Body of pancreas (tissue), 4 donors: ENCODE measurements at regions not wholly inside any gene's neighbourhood (a gene's known extent, or its start where the extent isn't known, plus 50 kb on each side); places are given as distances from the start of the nearest gene placed in this dataset.

Experiments
- ATAC-seq: fragments of 150-250 bp; one replicate; pipeline ENCODE4 v1.9.1; 2016
- DNase-seq, 4 donors: peaks; one replicate each; pipeline ENCODE4 v3.0.0-alpha.2; 2019
- H3K27ac ChIP-seq, 4 donors: fragments of 200-600 bp; sonication (generic); 1 replicate in 3 of 4; 2 replicates in 1 of 4; pipeline versions ENCODE4 v1.5.1 to v1.6.1; 2016 to 2019; ENCODE audit warnings: mild to moderate bottlenecking in 1 of 4, mixed read lengths in 1 of 4, moderate library complexity in 1 of 4
- H3K27me3 ChIP-seq, 2 donors: fragments of 200-600 bp; sonication (generic); one replicate each; pipeline ENCODE4 v1.6.0; 2016; ENCODE audit warnings: mild to moderate bottlenecking in 1 of 2
- H3K36me3 ChIP-seq, 2 donors: fragments of 200-600 bp; sonication (generic); replicated peaks in 1 of 2; 2 replicates each; pipeline ENCODE4 v1.5.1; 2016; ENCODE audit warnings: low read depth in 2 of 2; ENCODE audit not compliant: insufficient read depth in 1 of 2
- H3K4me1 ChIP-seq: fragments of 200-600 bp; sonication (generic); one replicate; pipeline ENCODE4 v1.6.0; 2016
- H3K4me3 ChIP-seq, 2 donors: fragments of 200-600 bp; sonication (generic); 1 replicate in 1 of 2; 2 replicates in 1 of 2; pipeline ENCODE4 v1.5.1; 2016 to 2019
- H3K9me3 ChIP-seq, 3 donors: fragments of 200-600 bp; sonication (generic); 1 replicate in 2 of 3; 2 replicates in 1 of 3; pipeline ENCODE4 v1.5.1; 2016
- POLR2A ChIP-seq, 3 donors: fragments of 450-650 bp; IDR thresholded peaks; one replicate each; pipeline ENCODE4 v1.6.1; 2016; ENCODE audit warnings: antibody characterized with exemption in 3 of 3, mild to moderate bottlenecking in 2 of 3
- WGBS, 2 donors: methylation state at CpG; one replicate each; pipeline ENCODE4 v1.1.5; 2017; 5-methylcytosine and 5-hydroxymethylcytosine counted together
- intact Hi-C: fragments of 100-400 bp; cut with DNase I; formaldehyde crosslinking; loops from one replicate; pipeline ENCODE4 v1.15.1; 2023
- TF ChIP-seq, protein P1 (sequence below), 7 experiments: fragments of 450-650 bp in 4 of 7; fragments of 200-600 bp in 3 of 7; sonication (generic) in 3 of 7; IDR thresholded peaks; one replicate each; pipeline ENCODE4 v1.5.1; 2016 to 2019; ENCODE audit warnings: antibody characterized with exemption in 7 of 7

DNA sequence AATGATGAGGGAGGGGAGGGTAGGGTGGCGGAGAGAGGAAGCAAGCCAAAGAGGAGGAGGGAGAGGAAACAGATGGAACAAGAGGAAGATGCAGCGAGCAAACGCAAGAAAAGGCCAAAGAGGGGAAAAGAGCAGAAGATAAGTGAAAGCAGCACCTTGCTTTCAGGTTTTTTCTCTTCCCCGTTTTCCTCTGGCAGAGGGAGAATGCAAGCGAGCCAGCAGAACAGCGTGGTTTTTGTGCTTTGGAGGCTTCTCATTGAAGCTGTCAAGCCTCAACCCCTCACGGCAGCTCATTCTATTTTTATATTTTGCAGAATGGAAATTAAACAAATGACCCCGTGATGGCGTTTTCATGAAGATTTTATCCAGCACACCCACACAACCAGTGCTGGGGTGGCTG lies 67.1 kb upstream of the GRAMD1B start:
- Histone ChIP-seq H3K27me3 (peaks cover 0 to 7% of the 10 kb centered on the region in 2 donors), H3K36me3 (no peaks in the 10 kb centered on the region), H3K4me3 (no peak overlapping the region), H3K27ac (no peak overlapping the region), H3K9me3 (no peaks in the 10 kb centered on the region), H3K4me1 (peaks cover 7% of the 10 kb centered on the region)
- 35 to 46% methylated on average over 9 of the region's 9 CpGs for WGBS, 2 donors
- DNase-seq (no peak), ATAC-seq (no peak)
- no peak for TF ChIP-seq POLR2A (IDR thresholded peaks at IDR 0.05)
- TF ChIP-seq, protein P1, sequence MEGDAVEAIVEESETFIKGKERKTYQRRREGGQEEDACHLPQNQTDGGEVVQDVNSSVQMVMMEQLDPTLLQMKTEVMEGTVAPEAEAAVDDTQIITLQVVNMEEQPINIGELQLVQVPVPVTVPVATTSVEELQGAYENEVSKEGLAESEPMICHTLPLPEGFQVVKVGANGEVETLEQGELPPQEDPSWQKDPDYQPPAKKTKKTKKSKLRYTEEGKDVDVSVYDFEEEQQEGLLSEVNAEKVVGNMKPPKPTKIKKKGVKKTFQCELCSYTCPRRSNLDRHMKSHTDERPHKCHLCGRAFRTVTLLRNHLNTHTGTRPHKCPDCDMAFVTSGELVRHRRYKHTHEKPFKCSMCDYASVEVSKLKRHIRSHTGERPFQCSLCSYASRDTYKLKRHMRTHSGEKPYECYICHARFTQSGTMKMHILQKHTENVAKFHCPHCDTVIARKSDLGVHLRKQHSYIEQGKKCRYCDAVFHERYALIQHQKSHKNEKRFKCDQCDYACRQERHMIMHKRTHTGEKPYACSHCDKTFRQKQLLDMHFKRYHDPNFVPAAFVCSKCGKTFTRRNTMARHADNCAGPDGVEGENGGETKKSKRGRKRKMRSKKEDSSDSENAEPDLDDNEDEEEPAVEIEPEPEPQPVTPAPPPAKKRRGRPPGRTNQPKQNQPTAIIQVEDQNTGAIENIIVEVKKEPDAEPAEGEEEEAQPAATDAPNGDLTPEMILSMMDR (IDR thresholded peaks at IDR 0.05) = no peak
- intact Hi-C loops = no loop called here

DNA sequence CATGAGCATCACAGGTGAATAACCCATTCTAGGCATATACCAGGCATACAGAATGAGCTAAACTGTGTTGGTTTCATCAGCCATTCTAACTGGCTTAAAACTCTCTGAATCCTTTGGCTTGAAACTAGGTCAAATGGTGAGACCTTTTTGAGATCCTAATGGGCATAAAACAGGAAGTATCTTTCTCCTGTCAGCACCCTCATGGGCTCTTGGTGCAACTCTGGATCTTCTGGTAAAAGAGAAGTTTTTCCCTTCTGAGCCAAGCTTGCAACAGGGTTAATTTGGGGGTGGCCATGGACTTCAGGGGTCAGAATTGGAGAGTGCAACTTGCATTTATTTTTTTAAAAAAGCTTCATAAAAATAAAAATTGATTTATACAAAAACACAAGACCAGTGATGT lies 67.9 kb upstream of the GRAMD1B start:
- TF ChIP-seq, protein P1 (IDR thresholded peaks at IDR 0.05) = no peak
- no peak for TF ChIP-seq POLR2A (IDR thresholded peaks at IDR 0.05)
- ATAC-seq (no peak), DNase-seq (no peak)
- Histone ChIP-seq H3K27ac (no peak overlapping the region), H3K4me3 (no peak overlapping the region), H3K4me1 (peaks cover 8% of the 10 kb centered on the region), H3K9me3 (no peaks in the 10 kb centered on the region), H3K36me3 (no peaks in the 10 kb centered on the region), H3K27me3 (peaks cover 0 to 8% of the 10 kb centered on the region in 2 donors)
- intact Hi-C loops = no loop called here

DNA sequence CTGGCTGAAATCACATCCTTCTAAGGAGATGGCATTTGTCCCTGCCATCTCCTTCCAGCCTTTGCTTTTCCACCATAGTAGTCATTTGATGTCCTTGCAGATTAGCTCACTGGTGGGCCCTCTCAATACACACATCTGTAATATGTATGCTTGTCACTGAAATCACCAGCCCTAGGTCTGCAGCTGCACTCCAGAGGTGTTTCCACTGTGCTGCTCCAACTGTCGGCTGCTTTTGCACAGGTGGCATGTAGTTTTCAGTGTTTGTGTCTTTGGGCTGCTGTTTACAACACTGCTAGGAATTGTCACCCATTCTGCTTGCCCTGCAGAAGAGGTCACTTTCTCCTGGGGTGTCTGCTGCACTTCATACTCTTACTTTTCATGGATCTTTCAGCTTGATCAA lies 69.0 kb upstream of the GRAMD1B start:
- peaks cover 0 to 8% of the 10 kb centered on the region in 2 donors for H3K27me3 ChIP-seq
- H3K9me3 ChIP-seq = no peaks in the 10 kb centered on the region
- no peak for DNase-seq
- ATAC-seq = no peak
- WGBS, 2 donors = 33 to 43% methylated on average over 1 of the region's 1 CpG
- H3K27ac ChIP-seq = no peak overlapping the region
- no peak for TF ChIP-seq POLR2A (IDR thresholded peaks at IDR 0.05)
- TF ChIP-seq, protein P1 (IDR thresholded peaks at IDR 0.05) = no peak
- H3K4me3 ChIP-seq = no peak overlapping the region
- intact Hi-C loops = no loop called here
- H3K4me1 ChIP-seq = peaks cover 8% of the 10 kb centered on the region
- no peaks in the 10 kb centered on the region for H3K36me3 ChIP-seq

DNA sequence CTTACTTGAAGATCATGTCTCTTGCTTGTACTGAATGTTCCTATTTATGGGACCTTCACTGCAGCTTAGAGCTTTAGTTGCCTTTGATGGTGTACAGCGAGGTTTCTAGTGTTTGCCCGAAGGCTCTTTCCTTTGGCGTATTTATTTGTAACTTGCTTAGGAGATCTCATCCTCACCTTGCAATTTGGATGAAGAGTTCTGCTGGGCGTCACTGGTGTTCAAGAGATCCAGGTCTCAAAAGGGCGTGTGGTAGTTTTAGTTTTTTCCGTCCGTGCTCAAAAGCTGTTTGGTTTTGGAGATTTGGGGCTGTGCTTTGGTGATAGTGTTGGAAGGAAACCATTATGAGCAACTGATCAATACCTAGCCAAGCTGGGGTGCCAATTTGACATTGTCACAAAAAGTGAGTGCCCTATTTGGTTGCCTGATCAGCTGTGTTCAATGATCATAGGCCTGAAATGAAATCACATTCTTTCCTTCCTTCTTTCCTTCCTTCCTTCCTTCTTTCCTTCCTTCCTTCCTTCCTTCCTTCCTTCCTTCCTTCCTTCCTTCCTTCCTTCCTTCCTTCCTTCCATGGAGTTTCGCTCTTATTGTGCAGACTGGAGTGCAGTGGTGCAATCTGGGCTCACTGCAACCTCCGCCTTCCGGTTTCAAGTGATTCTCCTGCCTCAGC lies 69.7 kb upstream of the GRAMD1B start:
- H3K27ac ChIP-seq = no peak overlapping the region
- no peaks in the 10 kb centered on the region for H3K36me3 ChIP-seq
- ATAC-seq (no peak), DNase-seq (no peak)
- intact Hi-C loops = no loop called here
- TF ChIP-seq, protein P1 (IDR thresholded peaks at IDR 0.05) = no peak
- TF ChIP-seq POLR2A (IDR thresholded peaks at IDR 0.05) = no peak
- no peaks in the 10 kb centered on the region for H3K9me3 ChIP-seq
- H3K27me3 ChIP-seq = peaks cover 0 to 8% of the 10 kb centered on the region in 2 donors
- H3K4me3 ChIP-seq = no peak overlapping the region
- H3K4me1 ChIP-seq = peaks cover 8% of the 10 kb centered on the region
- WGBS, 2 donors = 69 to 77% methylated on average over 9 to 10 of the region's 10 CpGs
